HG02759 (cell line): ENCODE measurements at regions not wholly inside any gene's neighbourhood (a gene's known extent, or its start where the extent isn't known, plus 50 kb on each side); places are given as distances from the start of the nearest gene placed in this dataset.

Source experiments
- ATAC-seq: cut with Tn5 transposase; IDR thresholded peaks from one replicate; pipeline ENCODE4 v1.9.1; 2021; ENCODE audit warnings: mild to moderate bottlenecking, moderate library complexity; ENCODE audit not compliant: unreplicated experiment

DNA sequence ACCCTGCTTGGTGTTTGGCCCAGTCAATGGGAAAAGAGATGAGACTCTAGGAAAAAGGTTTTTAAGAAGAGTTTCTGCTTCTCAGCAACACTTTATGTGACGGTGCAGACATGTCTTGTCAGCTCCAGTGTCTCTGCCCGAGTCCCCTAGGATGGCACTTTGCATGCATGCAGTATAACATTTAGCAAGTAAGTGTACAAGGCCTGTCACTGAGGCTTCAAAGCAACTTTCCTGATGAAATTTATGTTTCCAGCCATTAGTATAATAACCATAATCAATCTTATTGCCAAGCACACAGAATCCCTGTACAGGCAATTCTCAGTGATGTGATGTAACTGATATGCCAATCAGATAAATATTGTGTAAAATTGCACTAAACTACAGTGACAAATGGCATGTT lies 248.1 kb upstream of the PLET1 start:
- ATAC-seq: no peak

DNA sequence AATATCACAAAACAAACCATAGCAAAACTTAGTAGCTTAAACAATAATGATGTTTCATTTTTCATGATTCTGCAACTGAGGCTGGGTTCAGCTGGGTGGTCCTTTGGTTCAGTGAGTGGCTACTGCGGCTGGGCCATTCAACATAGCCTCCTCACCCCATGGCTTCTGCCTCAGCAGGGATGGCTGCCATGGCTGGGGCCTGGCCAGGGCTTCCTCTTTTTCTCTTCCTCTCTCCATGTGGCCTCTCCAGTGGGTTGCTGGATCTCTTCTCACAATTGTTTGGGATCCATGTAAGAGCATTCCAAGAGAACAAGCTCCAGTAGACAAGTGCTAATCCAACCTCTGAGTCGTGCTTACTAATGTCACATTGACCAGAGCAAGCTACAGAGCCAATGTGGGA lies 248.6 kb upstream of the PLET1 start:
- no peak for ATAC-seq

DNA sequence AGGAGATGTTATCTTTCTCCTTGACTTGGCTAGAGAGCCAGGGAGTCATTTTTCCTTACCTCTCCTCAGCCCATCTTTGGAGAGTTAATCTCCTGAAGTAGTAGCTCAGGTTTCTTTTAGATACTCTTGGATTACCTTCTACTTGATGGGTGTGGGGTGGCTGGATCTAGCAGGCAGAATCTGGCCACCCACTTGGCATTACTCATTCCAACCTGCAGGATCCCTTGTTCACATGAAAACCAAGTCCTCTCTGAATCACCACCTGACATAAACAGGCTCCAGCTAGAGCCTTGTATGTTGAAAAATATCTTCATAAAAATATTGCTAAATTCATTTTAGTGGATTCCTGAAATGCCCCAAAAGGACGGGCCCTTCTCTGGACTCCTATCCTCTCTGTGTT lies 250.6 kb upstream of the PLET1 start:
- no peak for ATAC-seq

DNA sequence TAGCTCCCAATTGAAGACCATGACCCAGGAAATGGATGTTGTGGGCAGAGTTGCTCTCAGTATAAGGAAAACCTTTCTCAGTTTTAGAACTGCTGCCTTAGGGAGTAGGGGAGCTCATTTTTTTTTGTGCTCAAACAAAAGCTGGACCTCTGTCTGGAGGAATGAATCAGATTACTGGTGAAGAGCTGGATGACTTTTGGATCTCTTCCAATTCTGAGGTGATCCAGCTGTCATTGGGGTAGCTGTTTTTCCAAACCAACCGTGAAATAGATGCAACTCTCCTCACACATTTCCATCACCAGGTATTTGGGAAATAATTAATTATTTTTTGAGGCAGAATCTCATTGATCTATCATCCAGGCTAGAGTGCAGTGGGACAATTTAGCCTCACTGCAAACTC lies 251.3 kb upstream of the PLET1 start:
- no peak for ATAC-seq

DNA sequence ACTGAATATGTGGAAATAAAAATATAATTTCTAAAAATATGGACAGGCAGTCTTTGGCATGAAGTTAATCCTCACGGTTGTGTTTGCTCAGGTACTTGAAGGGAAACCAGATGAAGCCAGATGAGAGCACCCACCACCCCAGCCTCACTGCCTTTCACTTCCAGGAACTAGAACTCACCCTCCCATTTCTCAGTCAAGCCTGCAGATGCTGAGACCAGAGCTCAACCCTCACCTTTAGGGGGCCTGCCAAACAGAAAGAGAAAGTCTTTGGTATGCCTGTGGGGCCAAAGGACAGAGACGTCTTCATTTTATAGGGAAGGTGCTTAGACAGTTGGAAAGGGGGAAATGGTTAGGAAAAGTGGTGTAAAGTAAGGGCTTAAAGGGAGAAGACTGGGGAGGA lies 252.8 kb upstream of the PLET1 start:
- ATAC-seq: no peak

DNA sequence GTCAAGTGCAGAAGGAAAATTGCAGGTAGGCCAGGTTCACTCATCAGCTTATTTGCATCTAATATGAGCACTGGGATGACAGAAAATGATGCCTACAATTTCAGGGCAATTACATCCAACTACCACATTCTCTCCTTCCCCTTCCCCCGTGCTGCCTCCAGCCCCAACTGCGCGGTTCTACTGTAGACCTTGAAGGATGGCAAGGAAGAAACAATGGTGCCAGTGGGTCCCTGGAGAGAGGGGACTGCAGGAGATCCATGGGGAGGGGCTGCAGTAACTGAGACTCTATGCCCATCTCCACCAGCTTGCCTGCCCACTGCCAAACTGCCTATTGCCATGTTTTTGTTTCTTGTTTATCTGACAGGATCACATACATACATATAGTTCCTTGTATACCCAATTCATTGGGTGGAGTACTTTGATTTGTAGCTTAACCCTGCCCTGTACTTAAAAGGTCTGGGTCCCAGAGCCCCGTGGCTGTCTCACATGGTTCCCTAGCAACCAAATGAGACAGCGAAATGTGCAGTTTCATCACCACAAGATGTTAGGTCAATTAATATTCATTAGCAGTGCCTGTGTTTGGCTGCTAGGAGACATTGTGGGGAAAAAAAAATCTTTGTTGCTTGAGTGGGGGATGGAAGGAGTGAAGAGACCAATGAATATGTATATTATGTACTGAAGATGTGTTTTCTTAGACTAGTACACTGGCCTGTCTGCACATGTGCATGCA lies 253.5 kb upstream of the PLET1 start:
- ATAC-seq: no peak

DNA sequence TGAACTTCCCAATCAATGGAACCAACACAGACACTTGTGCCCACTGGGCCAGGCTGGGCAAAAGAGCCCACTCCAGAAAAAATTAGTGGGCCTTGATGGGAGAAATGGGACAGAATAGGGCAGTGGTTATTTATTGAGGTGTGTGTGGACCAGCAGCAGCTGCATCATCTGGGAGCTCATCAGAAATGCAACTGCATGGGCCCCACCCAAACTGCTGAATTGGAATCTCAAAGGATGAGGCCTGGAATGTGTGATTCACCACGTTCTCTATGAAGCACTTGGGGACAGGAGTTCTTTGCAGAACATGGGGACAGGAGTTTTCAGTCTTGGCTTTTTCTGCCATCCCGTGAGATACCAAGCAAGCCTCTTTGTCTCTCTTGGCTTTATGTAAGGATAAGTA lies 255.6 kb upstream of the PLET1 start:
- ATAC-seq: no peak

DNA sequence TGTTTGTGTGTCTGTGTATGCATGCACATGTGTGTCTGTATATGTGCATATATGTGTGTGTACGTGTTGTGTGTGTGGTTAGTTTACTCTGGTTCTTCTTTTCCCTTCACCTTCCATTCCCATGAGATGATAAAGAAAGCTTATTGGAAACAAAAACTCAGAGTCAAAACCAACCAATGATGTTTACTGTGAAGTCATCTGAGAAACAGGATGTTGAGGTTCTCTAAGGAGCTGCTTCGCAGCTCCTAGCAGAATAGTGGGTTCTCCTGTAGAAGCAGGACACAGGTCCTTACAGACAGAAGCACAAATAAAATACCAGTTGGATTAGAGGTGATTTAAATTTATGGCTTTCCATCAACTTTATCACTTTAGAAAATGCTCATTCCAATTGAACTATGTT lies 256.1 kb upstream of the PLET1 start:
- ATAC-seq: no peak

DNA sequence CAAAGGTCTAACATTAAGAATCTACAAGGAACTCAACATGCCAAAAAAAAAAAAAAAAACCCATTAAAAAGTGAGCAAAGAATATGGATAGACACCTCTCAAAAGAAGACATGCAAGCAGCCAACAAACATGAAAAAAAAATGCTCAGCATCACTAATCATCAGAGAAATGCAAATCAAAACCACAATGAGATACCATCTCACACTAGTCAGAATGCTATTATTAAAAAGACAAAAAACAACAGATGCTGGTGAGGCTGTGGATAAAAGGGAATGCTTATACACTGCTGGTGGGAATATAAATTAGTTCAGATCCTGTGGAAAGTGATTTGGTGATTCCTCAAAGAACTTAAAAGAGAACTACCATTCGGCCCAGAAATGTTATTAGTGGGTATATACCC lies 257.7 kb upstream of the PLET1 start:
- no peak for ATAC-seq

DNA sequence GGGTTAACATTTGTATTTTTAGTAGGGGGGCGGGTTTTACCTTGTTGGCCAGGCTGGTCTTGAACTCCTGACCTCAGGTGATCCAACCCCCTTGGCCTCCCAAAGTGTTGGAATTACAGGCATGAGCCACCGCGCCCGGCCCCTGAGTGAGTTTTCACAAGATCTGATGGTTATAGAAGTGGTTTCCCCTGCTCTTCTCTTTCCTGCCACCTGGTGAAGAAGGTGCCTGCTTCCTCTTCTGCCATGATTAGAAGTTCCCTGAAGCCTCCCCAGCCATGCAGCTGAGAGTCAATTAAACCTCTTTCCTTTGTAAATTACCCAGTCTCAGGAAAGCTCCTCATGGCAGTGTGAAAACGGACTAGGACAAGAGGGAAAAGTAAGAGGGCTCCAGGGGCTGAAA lies 259.1 kb upstream of the PLET1 start:
- ATAC-seq: no peak

DNA sequence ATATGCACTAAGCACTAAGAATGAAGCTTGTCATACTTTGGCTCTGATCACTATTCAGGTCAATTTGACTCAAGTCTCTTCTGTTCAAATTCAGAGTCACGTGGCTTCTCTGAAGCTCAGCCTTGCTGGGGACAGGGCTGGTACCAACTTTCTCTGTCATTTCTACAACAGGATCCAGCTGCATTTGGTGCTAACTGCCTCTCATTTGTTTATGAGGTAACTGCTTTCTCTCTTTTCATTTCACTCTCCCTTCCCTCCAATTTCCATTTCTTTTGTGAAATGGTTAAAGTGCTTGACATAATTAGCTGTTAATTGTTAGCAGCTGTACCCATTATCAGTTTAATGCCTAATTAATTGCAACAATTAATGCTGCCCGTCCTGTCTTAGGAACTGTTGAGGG lies 259.7 kb upstream of the PLET1 start:
- ATAC-seq: no peak

DNA sequence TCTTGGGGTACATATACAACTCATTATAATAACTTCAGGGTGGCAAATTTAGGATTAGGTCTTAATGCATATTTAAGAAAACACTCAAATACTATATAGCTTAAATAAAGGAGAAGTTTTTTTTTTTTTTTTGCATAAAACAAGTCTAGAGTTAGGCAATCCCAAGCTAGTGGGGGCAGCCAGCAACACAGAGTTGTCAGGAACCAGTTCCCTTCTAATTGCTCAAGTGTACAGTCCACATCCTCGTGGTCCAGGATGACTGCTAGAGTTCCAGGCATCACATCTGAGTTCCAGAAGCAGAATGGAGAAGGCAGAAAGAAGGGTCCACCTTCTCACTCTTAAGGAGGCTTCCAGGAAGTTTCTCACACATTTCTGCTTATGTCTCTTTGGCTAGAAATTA lies 261.9 kb upstream of the PLET1 start:
- no peak for ATAC-seq

DNA sequence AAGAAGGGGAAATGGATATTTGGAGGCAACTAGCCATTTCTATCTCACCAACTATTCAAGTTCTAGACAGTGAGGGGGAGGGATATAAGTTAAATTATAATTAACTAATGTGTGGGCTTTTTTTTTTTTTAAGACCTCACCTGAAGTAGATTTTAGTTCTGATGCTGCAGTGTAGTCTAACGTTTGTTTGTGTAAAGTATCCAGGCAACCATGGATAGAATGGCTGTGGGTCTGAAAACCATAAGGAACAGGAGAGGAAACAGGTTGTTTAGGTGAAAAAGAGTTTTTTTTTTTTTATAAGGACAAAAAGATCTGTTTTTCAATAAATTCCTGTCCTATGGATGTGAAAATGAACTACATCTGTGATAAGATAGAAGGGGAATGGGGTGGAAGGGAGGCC lies 262.4 kb upstream of the PLET1 start:
- ATAC-seq: no peak

DNA sequence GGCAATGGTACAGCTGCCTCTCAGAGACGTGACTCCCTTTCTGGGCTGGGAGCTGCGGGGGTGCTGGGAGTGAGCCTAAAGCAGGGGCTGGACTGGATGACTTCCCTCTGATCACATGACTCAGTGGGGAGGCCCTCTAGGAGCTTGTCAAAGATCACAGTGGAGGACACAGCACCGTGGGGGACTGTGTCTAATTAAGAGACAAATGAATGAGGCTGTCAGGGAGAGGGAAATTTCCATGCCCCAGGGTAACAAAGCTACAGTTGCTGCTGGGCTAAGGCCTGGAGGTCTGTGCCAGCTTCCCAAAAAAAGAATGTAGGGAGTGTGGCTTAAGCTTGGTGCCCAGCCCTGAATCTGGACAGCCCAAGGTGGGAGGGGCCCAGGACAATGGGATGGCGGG lies 262.8 kb upstream of the PLET1 start:
- ATAC-seq: no peak

DNA sequence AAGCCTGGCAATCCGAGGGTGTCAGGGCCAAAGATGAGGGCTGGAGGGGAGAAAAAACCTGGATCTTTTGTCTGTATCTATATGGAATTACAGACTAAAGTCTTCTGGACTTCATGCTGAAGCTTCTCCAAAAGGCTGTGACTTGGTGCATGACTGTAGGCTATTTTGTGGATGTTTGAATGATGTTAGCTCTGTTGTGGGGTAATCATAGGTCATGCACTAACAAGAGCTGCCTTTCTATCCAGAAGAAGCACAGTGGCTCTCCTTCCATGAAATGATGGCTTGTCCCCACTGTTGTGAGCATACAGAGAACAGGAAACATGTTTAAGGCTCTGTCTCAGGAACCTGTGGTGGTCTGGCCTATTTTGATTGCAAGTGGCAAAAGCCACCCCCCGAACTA lies 263.3 kb upstream of the PLET1 start:
- no peak for ATAC-seq

DNA sequence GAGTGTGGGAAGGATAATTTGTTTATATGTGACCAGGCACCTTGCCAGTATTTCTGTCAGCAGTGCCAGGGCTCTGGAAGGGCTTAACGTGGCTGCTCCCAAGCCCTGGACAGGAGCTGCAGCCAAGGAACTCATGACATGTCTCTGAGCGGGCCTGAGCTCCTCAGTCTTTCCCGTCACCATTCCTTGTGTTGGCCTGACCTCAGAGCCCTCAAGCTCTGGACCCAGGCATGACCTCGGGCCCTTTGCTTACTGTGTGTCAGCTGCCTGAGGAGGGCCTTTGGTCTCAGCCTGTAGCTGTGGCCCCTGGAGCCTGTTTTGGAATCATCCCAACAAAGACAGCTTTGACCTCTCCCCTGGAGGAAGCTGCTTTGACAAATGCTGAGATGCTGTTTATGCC lies 264.1 kb upstream of the PLET1 start:
- no peak for ATAC-seq

DNA sequence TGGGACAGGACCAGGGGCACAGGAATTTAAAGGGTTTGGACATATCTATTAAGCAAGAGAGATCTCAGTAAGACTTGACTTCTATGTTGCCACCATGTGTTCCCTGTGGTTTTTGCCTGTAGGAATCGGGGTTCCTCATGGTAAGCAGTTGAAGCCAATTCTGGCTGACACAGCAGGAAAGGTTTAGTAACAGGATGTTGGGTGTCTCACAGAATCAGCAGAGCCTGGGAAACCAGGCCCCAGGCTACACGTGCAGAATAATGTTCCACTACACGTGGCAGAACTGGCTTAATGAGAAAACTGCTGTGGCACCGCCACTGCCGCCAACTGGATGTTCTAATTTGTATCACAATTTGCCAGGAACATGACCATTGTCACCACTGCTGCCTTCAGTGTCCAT lies 264.6 kb upstream of the PLET1 start:
- ATAC-seq: no peak

DNA sequence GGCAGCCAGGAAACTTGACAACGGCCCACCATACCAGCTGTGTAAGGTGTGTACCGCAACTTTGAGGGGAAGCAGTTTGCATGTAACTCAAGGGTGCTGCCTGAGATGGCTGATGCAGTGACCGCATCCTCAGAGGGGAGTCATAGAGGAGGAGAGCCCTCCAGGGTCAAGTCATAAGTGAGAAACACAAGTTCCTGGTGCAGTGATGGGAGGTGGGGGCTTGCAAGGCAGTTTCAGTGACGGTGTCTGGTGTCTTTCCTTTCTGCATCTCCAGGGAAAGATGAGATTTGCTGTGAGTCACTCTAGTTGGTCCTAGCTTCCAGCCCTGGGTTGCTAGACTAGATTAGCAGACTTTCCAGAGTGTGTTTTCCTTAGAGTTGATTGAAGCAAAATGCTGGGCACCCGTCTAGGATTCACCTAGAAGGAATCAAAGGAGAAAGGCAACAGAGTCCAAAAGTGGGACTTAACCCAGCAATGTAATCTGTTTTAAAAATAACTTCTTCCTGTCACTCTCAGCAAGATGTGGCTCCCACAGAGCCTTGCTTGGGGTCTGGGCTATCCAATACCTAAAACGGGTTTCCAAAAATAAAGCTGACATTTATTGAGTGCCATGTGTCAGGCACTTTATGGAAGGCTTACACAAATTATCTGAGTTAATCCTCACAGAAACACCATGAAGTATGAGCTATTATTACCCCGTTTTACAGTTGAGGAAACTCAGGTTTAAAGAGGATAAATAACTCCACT lies 265.4 kb upstream of the PLET1 start:
- ATAC-seq: no peak

DNA sequence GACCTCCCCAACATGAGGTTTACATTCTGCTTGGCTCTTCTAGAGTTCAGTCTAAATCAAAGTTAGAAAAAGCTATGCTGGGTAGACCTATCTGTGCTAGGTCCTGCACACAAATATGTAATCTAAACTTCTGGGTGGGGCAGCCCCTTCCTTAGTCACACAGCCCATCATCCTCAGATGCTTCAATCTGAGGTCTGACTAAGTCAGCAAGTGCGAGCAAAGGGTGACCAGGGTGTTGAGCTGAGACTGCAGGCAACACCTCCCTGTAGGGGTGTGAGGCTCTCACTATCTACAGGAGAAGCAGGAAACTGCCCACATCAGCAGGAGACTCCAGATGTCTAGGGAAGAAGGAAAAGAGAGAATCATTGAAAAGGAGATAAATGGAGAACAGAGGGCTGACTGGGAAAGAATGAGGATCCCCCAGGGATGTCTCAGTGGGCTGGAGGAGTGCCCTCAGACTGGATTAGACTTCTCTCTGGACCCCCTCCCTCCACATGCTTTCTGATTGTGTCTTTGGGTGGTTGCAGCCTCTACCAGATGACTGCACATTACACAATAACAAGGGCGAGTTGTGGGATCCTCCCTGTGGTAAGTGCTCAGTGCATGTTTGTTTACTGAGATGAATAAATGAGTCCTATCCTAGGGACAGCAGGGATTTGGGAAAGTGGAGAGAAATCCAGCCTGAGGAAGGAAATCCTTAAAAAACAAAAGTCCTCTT lies 266.2 kb upstream of the PLET1 start:
- ATAC-seq: no peak

DNA sequence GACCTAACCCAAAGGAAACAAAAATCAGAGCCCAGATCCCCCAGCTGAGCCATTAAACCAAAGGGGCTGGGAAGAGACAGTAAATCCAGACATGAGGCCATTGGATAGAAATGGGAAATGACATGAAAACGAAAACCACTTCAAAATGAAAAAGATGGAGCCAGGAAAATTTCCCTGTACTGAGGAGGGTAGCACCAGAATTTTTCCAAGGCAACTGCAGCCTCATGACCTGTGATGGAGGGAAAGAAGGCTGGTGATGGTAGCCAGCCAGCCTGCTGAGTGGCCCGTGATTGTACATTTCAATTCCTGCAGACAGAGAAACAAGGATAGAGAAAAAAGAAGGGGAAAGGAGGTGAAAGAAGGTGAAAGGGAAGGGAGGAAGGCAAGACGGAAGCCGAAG lies 268.4 kb upstream of the PLET1 start:
- no peak for ATAC-seq

DNA sequence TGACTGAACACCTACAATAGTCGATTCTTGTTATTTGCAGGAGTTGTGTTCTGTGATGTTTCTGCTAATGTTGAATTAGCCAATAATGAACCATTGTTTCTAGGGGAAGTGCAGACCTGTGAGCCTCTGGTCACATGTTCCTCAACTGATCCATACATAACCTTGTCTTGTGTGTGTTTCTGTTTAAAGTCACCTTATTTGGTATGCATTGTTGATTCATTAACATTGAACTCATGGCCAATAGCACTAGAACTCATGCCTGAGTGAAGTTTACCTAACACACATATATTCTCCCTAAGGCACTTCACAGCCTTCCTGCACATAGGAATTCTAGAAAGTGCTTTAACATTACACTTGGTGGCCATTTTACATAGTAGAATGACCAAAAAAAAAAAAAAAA lies 271.8 kb upstream of the PLET1 start:
- ATAC-seq: no peak

DNA sequence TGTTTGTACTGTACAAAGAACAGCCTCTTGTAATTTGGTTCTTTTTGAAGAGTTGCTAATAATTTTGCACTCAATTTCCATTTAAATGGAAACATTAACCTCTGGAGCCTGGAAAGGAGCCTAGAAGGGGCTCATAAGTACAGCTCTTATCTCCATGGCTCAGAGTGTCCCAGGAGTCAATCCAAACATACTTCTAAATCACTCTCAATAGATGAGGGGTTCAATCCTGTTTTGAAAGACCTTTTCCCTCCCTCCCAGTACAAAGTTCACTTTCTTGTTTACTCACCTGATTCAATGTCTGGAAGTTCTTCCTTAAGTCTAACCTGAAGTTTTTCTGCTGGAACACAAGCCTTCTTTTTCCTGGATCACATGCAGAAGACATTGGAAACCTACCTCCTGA lies 273.0 kb upstream of the PLET1 start:
- no peak for ATAC-seq
